ENCODE measurements at regions not wholly inside any gene's neighbourhood (a gene's known extent, or its start where the extent isn't known, plus 50 kb on each side); places are given as distances from the start of the nearest gene placed in this dataset.

- no peak for TF ChIP-seq CTCF (conservative IDR thresholded peaks at IDR 0.05; ENCODE audit: low read depth in 2 of 2)
- no peak for TF ChIP-seq EZH2 (IDR thresholded peaks at IDR 0.05; ENCODE audit: low read depth, unreplicated experiment)
These were observed 201.9 kb downstream of the BAMBI start for GRCh38 chr10:28879246-28879645.

All from GM23338 (cell line).